ENCODE measurements at regions not wholly inside any gene's neighbourhood (a gene's known extent, or its start where the extent isn't known, plus 50 kb on each side); places are given as distances from the start of the nearest gene placed in this dataset.

GRCh38 chr7:113694149-113694548 is 224.7 kb downstream of the PPP1R3A start:
- H3K4me3 ChIP-seq (ENCODE audit: low read depth, low read length): no peak overlapping the region
- no peak for DNase-seq (ENCODE audit: low read depth)
- no peak for TF ChIP-seq CTCF (IDR thresholded peaks at IDR 0.05; ENCODE audit: insufficient read depth, low read depth, low read length, missing control alignments)

DNA sequence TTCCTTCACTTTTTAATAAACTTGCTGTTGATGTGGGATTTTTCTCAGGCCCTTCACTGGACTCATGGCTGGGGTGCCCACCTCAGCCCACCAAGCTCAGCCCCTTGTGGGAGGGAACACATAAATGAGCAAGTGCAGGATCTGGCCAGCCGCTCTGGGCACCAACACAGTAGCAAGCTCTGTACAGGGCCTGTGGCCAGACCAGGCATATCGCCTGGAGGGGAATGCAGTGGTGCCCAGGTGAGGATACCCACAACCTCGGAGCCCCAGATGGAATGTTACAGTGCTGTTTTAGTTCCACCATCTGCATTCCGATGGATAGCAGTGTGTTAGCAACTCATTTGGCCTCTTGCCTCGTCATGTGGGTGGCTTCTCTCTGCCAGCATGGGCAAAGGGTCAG is 234.6 kb downstream of the PPP1R3A start:
- no peak overlapping the region for H3K4me3 ChIP-seq (ENCODE audit: low read depth, low read length)
- no peak for TF ChIP-seq CTCF (IDR thresholded peaks at IDR 0.05; ENCODE audit: insufficient read depth, low read depth, low read length, missing control alignments)

DNA sequence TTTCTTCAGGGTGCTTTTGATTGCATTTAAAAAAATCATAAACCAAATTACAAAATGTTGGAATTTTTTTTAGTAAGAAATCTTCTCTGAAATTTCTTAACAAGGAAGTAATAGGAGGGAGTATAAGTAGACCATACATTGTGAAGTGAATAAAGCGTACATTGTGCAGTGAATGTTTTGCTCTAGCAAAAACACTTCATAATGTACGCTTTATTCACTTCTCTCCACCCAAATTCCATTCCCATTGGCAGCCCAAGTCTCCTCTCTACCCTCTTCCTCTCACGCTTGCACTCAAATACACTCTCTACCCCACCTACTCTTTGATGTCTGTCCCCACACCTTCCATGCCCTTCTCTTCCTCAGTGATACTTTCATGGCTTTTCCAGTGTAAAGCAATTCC is 241.0 kb downstream of the PPP1R3A start:
- no peak for DNase-seq (ENCODE audit: low read depth)
- no peak for TF ChIP-seq CTCF (IDR thresholded peaks at IDR 0.05; ENCODE audit: insufficient read depth, low read depth, low read length, missing control alignments)
- H3K4me3 ChIP-seq (ENCODE audit: low read depth, low read length): no peak overlapping the region

More for the DNA sequence above, 234.6 kb downstream of the PPP1R3A start:
- no peak for DNase-seq (ENCODE audit: low read depth)

DNA sequence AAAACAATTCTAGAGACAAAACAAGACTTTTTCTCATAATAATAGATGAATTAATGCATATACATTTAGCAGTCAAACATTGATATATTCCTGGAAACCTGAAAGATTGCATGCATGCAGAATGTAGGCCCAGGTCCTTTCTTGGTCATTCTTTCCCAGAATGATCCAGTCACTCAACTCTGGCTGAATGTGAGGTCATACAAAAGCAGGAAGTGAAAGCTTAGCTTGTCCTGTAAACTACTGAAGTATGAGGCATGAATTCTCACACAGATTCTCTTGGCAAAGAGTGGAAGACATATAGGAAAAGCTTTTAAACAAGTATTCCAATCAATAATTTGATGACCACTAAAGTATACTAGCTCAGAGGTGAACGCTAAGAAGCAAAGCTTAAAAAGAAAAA is 253.9 kb downstream of the PPP1R3A start:
- no peak overlapping the region for H3K4me3 ChIP-seq (ENCODE audit: low read depth, low read length)
- no peak for TF ChIP-seq CTCF (IDR thresholded peaks at IDR 0.05; ENCODE audit: insufficient read depth, low read depth, low read length, missing control alignments)
- peak; percentile 3 for DNase-seq (ENCODE audit: low read depth)

DNA sequence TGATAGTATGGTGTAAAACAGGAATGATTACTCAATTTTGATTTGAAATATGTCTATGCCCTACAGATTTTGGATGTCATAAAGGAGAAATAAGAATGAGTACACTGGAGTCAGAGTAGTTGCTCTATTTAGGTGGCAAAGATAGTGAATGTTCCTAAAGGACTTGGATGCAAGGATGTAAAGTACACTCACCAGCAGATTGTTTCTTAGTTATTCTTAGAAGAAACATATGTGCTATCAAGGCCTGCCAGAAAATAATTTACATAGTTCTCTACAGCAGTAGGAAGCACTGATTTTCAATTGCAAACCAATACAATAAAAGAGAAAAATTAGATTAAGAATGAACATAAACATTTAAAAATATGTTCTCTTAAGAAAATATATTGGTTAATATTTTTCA is 259.4 kb downstream of the PPP1R3A start:
- no peak for TF ChIP-seq CTCF (IDR thresholded peaks at IDR 0.05; ENCODE audit: insufficient read depth, low read depth, low read length, missing control alignments)
- H3K4me3 ChIP-seq (ENCODE audit: low read depth, low read length): no peak overlapping the region
- DNase-seq (ENCODE audit: low read depth): no peak

DNA sequence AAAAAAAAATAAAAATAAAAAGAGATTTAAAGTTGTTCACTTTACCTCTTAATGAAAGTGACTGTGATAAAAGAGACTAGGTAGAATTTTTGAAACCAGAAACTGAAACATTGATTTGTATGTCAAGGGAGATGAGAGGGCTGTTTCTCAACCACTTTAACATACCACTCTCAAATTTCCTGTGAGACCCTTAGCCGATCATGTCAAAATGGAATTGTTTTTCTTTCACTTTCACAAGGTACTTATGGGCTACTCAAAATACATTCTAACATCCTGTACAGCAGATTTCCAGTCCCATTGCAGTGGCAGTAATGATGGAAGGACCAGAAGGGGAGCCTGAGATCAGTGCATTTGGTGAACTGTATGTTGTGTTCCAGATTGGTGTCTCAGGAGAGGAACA is 261.2 kb downstream of the PPP1R3A start:
- DNase-seq (ENCODE audit: low read depth): peak; percentile 59
- no peak overlapping the region for H3K4me3 ChIP-seq (ENCODE audit: low read depth, low read length)
- TF ChIP-seq CTCF (IDR thresholded peaks at IDR 0.05; ENCODE audit: insufficient read depth, low read depth, low read length, missing control alignments): no peak

DNA sequence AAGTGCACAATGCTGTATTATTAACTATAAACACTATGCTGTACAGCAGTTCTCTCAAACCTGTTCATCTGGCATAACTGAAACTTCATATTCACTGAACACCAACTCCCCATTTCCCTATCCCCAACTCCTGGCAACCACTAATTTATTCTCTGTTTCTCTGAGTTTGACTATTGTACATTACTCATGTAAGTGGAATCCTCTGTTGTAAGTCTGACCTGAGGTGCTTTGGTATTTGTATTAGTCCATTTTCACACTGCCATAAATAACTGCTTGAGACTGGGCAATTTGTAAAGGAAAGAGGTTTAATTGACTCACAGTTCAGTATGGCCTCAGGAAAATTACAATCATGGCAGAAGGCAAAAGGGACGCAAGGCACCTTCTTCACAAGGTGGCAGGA is 266.3 kb downstream of the PPP1R3A start:
- DNase-seq (ENCODE audit: low read depth): no peak
- no peak for TF ChIP-seq CTCF (IDR thresholded peaks at IDR 0.05; ENCODE audit: insufficient read depth, low read depth, low read length, missing control alignments)
- no peak overlapping the region for H3K4me3 ChIP-seq (ENCODE audit: low read depth, low read length)
